GM12878 (cell line): ENCODE measurements at regions not wholly inside any gene's neighbourhood (a gene's known extent, or its start where the extent isn't known, plus 50 kb on each side); places are given as distances from the start of the nearest gene placed in this dataset.

Source experiments
- ATAC-seq: fragments of 200-7000 bp; cut with Tn5 transposase; 3 replicates; pipeline ENCODE4 v1.9.1; 2020; ENCODE audit warnings: mild to moderate bottlenecking, moderate library complexity
- BruUV-seq: library from RNA; stranded (reverse); fragments of 400-500 nt; replicated peaks from 2 replicates; lab custom pipeline; 2021; lab: Mats Ljungman, UMichigan
- CTCF ChIA-PET: fragments of 300-600 bp; sonication (Branson Sonifier 250); formaldehyde crosslinking; extraction: SDS; loops from one replicate; lab custom pipeline; 2021; ENCODE audit warnings: inconsistent platforms; lab: Yijun Ruan, JAX
- POLR2A ChIA-PET: fragments of 350-600 bp; formaldehyde crosslinking; extraction: SDS; loops from one replicate; lab custom pipeline; 2021; ENCODE audit warnings: inconsistent platforms; lab: Charles Lee
- RAD21 ChIA-PET: fragments of 300-600 bp; sonication (Branson Sonifier 250); formaldehyde crosslinking; loops from one replicate; lab custom pipeline; 2023; ENCODE audit warnings: antibody characterized with exemption; ENCODE audit not compliant: unreplicated experiment; lab: Charles Lee
- SMC1A ChIA-PET: fragments of 300-600 bp; sonication (Branson Sonifier 250); formaldehyde crosslinking; loops from one replicate; lab custom pipeline; 2023; ENCODE audit not compliant: unreplicated experiment, uncharacterized antibody; lab: Charles Lee
- DNase-seq: peaks from one replicate; pipeline ENCODE4 v3.0.0-alpha.2; 2011; ENCODE audit warnings: low read depth, low spot score
- FAIRE-seq: peaks from 3 replicates; lab custom pipeline; 2011; peaks lifted over from hg19 to GRCh38; lab: Jason Lieb, UNC
- H2AFZ ChIP-seq: 2 replicates; pipeline ENCODE4 v1.6.0; 2011; ENCODE audit warnings: low read depth, low read length, control low read depth; ENCODE audit not compliant: control insufficient read depth
- H3K27ac ChIP-seq: 2 replicates; pipeline ENCODE4 v1.5.1; 2011; ENCODE audit warnings: control low read depth; ENCODE audit not compliant: control insufficient read depth, insufficient read depth
- H3K27me3 ChIP-seq, 2 experiments: replicated peaks in 1 of 2; 2 replicates each; pipeline versions ENCODE4 v1.6.0 to v1.6.1; 2011; ENCODE audit warnings: low read length in 1 of 2; ENCODE audit not compliant: control insufficient read depth in 2 of 2, insufficient read depth in 2 of 2
- H3K36me3 ChIP-seq, 2 experiments: 2 replicates each; pipeline ENCODE4 v1.5.1; 2011; ENCODE audit warnings: low read length in 1 of 2; ENCODE audit not compliant: control insufficient read depth in 2 of 2, insufficient read depth in 2 of 2
- H3K4me1 ChIP-seq: 2 replicates; pipeline ENCODE4 v1.6.1; 2011; ENCODE audit warnings: mild to moderate bottlenecking, low read length, moderate library complexity, mixed read lengths; ENCODE audit not compliant: control insufficient read depth, insufficient read depth
- H3K4me2 ChIP-seq: 2 replicates; pipeline ENCODE4 v1.6.0; 2011; ENCODE audit warnings: control low read depth; ENCODE audit not compliant: control insufficient read depth, insufficient read depth
- H3K4me3 ChIP-seq: fragments of 200-600 bp; sonication (generic); 2 replicates; pipeline ENCODE4 v1.5.1; 2016
- H3K79me2 ChIP-seq: 2 replicates; pipeline ENCODE4 v1.6.0; 2011; ENCODE audit warnings: low read length; ENCODE audit not compliant: control insufficient read depth, insufficient read depth
- H3K9ac ChIP-seq: 2 replicates; pipeline ENCODE4 v1.8.0; 2011; ENCODE audit warnings: low read length, control low read depth, mixed read lengths; ENCODE audit not compliant: control insufficient read depth, insufficient read depth
- H3K9me3 ChIP-seq: replicated peaks from 3 replicates; pipeline ENCODE4 v1.5.1; 2011; ENCODE audit warnings: mild to moderate bottlenecking, low read length; ENCODE audit not compliant: control insufficient read depth, insufficient read depth
- H4K20me1 ChIP-seq: 2 replicates; pipeline ENCODE4 v1.6.0; 2011; ENCODE audit not compliant: control insufficient read depth, insufficient read depth
- CREB1 ChIP-seq: IDR thresholded peaks from 2 replicates; pipeline ENCODE4 v1.6.1; 2012; ENCODE audit warnings: low read depth, mild to moderate bottlenecking, inconsistent platforms
- FOXK2 ChIP-seq: fragments of 450-650 bp; IDR thresholded peaks from 2 replicates; pipeline ENCODE4 v1.6.1; 2017; ENCODE audit warnings: mild to moderate bottlenecking, moderate library complexity
- IRF4 ChIP-seq: IDR thresholded peaks from 2 replicates; pipeline ENCODE4 v1.6.1; 2011; ENCODE audit warnings: low read depth, low read length
- MTA3 ChIP-seq: IDR thresholded peaks from 2 replicates; pipeline ENCODE4 v1.6.1; 2012; ENCODE audit warnings: low read length, inconsistent platforms, borderline replicate concordance
- MYC ChIP-seq: IDR thresholded peaks from 2 replicates; pipeline ENCODE4 v1.6.1; 2011; ENCODE audit warnings: mild to moderate bottlenecking, low read length, moderate library complexity, inconsistent platforms; ENCODE audit not compliant: insufficient read depth, insufficient replicate concordance, insufficient read length, severe bottlenecking
- NFIC ChIP-seq: IDR thresholded peaks from 2 replicates; pipeline ENCODE4 v1.6.1; 2012; ENCODE audit warnings: low read depth, mild to moderate bottlenecking, inconsistent platforms, low read length, moderate library complexity
- NFYA ChIP-seq: IDR thresholded peaks from 2 replicates; pipeline ENCODE4 v1.6.1; 2011; ENCODE audit warnings: low read depth, mild to moderate bottlenecking, low read length, improper control_type of control experiment, borderline replicate concordance
- PAX8 ChIP-seq: fragments of 450-650 bp; IDR thresholded peaks from 2 replicates; pipeline ENCODE4 v1.6.1; 2017; ENCODE audit warnings: mild to moderate bottlenecking, moderate library complexity
- POLR2AphosphoS2 ChIP-seq: IDR thresholded peaks from 2 replicates; pipeline ENCODE4 v1.6.1; 2011; ENCODE audit warnings: low read depth, mild to moderate bottlenecking, low read length, improper control_type of control experiment, moderate library complexity
- TBL1XR1 ChIP-seq: IDR thresholded peaks from 2 replicates; pipeline ENCODE4 v1.6.1; 2012; ENCODE audit warnings: low read depth, low read length, improper control_type of control experiment
- TCF3 ChIP-seq: IDR thresholded peaks from 2 replicates; pipeline ENCODE4 v1.6.1; 2012; ENCODE audit warnings: low read depth, mild to moderate bottlenecking, low read length, borderline replicate concordance; ENCODE audit not compliant: insufficient read depth
- WGBS: methylation state at CpG from one replicate; pipeline ENCODE4 v1.1.6; 2016; ENCODE audit warnings: low lambda C conversion rate; ENCODE audit not compliant: insufficient replicate concordance, insufficient coverage; ENCODE audit errors: missing lambda C conversion rate; 5-methylcytosine and 5-hydroxymethylcytosine counted together
- in situ Hi-C: fragments of 300-500 bp; cut with MboI; formaldehyde crosslinking; loops from 9 replicates; pipeline ENCODE4 v1.14.3; 2018; ENCODE audit warnings: mixed read lengths
- intact Hi-C: fragments of 100-400 bp; cut with micrococcal nuclease; formaldehyde crosslinking; loops from one replicate; pipeline ENCODE4 v1.14.2; 2022; ENCODE audit not compliant: unreplicated experiment
- TF ChIP-seq, protein P1 (sequence below): fragments of 450-650 bp; formaldehyde crosslinking; IDR thresholded peaks from 2 replicates; pipeline ENCODE4 v1.4.0; 2022; ENCODE audit warnings: mild to moderate bottlenecking, moderate library complexity

DNA sequence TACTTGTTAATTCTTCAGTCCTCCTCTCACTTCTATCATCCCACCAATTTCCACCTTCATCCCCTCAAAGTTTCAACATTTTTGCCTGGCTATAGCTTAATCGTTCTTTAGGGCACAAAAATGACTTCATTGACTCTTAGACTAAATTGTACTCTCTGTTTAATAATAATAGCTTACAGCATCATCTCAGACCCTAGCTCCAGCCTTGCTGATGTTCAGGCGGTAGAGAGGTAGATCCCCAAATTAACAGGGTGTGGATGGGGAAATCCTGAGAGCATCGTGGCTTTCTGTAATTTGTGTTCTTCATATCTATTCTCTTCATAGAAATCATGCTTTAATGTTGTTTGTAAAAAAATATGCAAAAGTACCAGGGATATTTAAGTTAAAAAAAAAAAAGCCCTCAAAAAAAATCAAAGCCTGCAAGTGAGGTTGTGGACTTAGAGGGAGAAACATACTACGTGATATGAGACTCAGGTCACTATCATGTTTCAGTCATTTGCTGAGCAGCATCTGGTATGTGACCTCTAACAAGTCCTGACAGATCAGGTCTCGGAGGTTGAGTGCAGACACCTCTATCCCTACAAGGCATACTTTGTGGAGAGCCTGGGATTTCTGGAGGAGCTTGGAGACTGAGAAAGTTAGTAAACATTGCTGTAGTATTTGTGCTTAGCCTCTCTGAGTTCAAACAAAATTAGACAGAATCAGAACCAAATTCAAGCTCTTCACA is 1063.3 kb upstream of the CITED2 start:
- TF ChIP-seq IRF4 = no peak
- TF ChIP-seq CREB1 = no peak
- no peak for TF ChIP-seq FOXK2
- TF ChIP-seq TBL1XR1 = no peak
- TF ChIP-seq PAX8 = no peak
- TF ChIP-seq, protein P1, sequence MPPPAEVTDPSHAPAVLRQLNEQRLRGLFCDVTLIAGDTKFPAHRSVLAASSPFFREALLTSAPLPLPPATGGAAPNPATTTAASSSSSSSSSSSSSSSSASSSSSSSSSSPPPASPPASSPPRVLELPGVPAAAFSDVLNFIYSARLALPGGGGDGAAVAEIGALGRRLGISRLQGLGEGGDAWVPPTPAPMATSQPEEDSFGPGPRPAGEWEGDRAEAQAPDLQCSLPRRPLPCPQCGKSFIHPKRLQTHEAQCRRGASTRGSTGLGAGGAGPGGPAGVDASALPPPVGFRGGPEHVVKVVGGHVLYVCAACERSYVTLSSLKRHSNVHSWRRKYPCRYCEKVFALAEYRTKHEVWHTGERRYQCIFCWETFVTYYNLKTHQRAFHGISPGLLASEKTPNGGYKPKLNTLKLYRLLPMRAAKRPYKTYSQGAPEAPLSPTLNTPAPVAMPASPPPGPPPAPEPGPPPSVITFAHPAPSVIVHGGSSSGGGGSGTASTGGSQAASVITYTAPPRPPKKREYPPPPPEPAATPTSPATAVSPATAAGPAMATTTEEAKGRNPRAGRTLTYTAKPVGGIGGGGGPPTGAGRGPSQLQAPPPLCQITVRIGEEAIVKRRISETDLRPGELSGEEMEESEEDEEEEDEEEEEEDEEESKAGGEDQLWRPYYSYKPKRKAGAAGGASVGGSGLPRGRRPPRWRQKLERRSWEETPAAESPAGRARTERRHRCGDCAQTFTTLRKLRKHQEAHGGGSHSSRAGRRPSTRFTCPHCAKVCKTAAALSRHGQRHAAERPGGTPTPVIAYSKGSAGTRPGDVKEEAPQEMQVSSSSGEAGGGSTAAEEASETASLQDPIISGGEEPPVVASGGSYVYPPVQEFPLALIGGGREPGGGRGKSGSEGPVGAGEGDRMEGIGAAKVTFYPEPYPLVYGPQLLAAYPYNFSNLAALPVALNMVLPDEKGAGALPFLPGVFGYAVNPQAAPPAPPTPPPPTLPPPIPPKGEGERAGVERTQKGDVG (CRISPR knock-in tag) = no peak
- TF ChIP-seq MYC = no peak
- TF ChIP-seq MTA3 = no peak
- no peak for TF ChIP-seq POLR2AphosphoS2
- TF ChIP-seq NFIC = no peak
- TF ChIP-seq TCF3 = no peak
- no peak for TF ChIP-seq NFYA
- TF ChIP-seq, all 136 proteins: peak for 0

More for the DNA sequence above, 1063.3 kb upstream of the CITED2 start:
- no peaks in the 10 kb centered on the region for H3K36me3 ChIP-seq
- no peaks in the 10 kb centered on the region for H3K79me2 ChIP-seq
- in situ Hi-C loops (no loop called here), intact Hi-C loops (no loop called here)
- H3K4me2 ChIP-seq = no peak overlapping the region
- no peak overlapping the region for H3K4me3 ChIP-seq
- ChIA-PET SMC1A (interaction anchor here (0.6 to 2.0 kb wide), 8 partner anchors 12 to 1391 kb away, joined by 3 to 9 read pairs (median 3); no protein-coding TSS in a partner anchor), CTCF (interaction anchor here (0.5 to 1.7 kb wide), 4 partner anchors 140 to 487 kb away, joined by 3 to 4 read pairs (median 4); no protein-coding TSS in a partner anchor), RAD21 (interaction anchor here (0.7 to 1.1 kb wide), 2 partner anchors 23 to 105 kb away, joined by 3 read pairs; no protein-coding TSS in a partner anchor), POLR2A (no interaction called here)
- no peaks in the 10 kb centered on the region; the same call in 2 of the 3 replicates for H3K9me3 ChIP-seq
- BruUV-seq = no TSS peak
- no peak overlapping the region for H2AFZ ChIP-seq
- ATAC-seq (no peak), DNase-seq (no peak), FAIRE-seq (no peak)
- WGBS = 7% methylated on average over 5 of the region's 5 CpGs
- H3K9ac ChIP-seq = no peak overlapping the region
- H3K27ac ChIP-seq = no peak overlapping the region
- H4K20me1 ChIP-seq = no peaks in the 10 kb centered on the region
- H3K27me3 ChIP-seq = no peaks in the 10 kb centered on the region
- no peaks in the 10 kb centered on the region for H3K4me1 ChIP-seq
